Activated naive CD4-positive, alpha-beta T cell treated with anti-CD3 and anti-CD28 coated beads, Interleukin-2, amount 50 U/mL, for 16 hours (primary cell): ENCODE measurements at regions not wholly inside any gene's neighbourhood (a gene's known extent, or its start where the extent isn't known, plus 50 kb on each side); places are given as distances from the start of the nearest gene placed in this dataset.

Experiments used
- DNase-seq: peaks from one replicate; pipeline ENCODE4 v3.0.0-alpha.2; 2020

DNA sequence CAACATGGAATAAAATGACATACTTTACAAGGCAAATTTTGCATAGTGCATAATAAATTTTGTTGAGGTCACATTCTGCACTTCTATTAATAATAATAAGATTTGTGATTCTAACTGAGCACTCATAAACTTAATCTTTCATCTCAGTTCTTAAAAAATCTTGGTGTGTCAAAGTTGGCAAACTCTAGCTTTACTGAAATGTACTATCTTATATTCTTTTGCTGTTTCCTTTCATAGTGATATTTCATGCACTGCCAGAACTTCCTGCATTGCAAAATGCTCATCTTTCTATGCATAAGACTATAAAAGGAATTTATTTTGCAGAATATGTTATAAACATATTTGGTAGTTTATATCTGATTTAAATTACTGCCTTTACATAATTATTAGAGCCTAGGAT lies 797.6 kb downstream of the ADGRL2 start:
- no peak for DNase-seq

DNA sequence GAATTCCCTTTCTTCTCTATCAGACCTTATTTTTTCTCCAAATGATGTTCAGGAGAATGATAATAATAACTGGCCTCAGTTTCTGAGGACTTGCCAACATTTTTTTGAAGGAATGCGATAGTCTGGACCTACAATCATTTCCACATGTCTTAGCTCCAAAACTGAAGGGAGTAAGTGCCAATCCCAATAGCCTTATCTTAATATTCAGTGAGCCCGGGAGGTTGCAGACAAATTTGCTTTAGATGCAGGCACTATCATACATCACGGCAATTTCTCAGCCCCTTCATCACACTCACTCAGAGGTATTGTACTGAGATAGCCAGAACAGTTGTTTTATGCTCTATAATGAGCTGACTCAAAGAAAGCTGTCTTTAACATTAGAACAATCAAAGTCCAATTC lies 796.9 kb downstream of the ADGRL2 start:
- no peak for DNase-seq

DNA sequence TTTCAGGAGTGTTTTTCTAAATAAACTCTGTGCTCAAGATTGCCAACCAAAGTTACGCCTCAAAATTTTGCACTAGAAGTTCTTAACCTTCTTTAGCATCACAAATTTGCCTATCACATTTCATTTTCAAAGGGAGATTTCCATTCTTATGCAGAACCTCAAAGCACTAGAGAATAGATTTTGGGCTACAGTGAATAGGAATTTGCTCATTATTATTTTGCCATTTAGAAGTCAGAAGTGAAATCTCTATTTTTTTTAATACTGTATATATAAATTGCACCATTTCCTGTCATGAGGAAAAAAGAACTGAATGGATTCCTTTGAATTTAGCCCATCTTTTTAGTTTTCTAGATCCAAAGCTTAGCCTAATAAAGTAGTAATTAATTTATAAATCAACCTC lies 796.4 kb downstream of the ADGRL2 start:
- DNase-seq, result no peak

DNA sequence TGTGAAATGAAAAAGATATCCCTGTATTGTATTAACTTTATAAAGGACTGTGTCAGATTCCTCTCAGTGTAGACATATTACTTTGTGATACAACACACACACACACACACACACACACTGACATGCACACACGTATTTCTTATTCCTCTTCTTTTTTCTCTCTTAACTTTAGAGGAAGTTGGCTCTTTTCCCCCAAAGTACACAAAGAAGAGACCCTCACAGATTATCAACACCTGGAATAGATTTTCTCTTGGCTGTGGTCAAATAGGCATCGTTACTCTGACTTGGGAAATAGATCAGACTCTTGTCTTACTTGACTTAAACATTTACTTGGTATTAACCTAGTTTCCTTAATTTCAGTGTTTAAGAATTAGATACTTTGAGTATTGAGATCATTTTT lies 792.8 kb downstream of the ADGRL2 start:
- DNase-seq, result no peak

DNA sequence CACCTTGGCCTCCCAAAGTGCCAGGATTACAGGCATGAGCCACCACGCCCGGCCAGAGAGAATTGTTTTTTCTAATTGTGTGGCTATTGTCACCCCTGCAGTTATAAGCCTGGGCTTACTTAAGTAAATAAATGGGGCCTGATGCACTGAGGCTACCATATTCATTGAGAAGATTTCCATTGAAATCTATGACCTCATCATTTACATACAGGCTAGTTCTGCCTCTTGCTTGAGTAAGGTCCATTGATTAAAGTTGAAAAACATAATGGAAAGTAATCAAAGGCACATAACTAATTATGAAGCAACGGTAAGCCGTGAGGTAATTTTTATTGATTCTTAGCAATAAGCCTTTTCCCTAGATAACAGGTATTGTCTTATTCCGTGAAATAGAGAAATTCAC lies 788.9 kb downstream of the ADGRL2 start:
- no peak for DNase-seq

DNA sequence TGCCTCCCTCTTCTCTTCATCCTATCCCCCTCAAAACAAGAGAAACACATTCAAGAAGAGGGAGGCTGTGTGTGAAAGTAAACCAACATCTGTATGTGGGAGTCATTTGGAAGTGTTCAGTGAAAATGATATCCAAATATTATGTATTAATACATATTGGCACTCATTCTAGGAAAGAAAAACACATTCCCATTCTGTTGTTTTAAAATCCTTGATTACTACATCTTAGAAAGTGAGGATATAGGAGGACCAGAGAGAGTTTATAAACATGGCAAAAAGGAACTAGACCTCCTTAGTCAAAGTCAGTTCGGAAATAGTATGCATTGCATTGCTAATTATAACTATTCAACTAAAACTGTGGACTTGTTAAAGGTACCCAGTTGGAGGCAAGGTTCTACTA lies 786.6 kb downstream of the ADGRL2 start:
- no peak for DNase-seq

DNA sequence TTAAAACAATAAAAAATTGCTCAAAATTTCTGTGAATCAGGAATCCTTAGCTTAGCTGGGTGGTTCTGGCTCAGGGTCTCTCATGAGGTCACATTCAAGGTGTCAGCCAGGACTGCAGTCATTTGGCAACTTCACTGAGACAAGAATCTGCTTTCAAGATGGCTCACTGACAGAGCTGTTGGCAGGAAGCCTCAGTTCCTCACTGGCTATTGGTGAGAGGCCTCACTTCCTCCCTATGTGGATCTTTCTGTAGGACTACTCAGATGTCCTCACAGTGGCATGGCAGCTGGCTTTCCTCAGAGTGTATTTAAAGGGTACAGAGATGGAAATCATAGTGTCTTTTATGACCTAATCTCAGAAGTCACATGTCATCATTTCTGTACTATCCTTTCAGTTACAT lies 785.7 kb downstream of the ADGRL2 start:
- DNase-seq, result no peak

DNA sequence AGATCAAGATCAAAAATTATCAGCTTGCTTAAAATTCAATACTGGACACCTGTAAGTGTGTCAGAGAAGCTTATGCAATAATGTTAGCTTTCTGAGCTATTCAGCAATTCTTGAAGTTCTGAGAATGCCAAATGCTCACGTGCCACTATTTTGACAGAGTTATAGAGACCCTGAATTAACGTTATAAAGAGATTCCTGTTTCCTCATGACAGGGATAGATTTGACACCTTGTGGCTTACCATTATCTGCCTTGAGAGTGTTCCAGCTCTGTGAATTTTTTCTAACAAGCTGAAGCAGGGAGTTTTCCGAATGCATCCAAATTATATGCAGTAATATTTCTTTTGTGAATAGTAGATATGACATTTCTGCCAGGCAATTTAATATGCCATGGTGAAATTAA lies 781.6 kb downstream of the ADGRL2 start:
- no peak for DNase-seq

DNA sequence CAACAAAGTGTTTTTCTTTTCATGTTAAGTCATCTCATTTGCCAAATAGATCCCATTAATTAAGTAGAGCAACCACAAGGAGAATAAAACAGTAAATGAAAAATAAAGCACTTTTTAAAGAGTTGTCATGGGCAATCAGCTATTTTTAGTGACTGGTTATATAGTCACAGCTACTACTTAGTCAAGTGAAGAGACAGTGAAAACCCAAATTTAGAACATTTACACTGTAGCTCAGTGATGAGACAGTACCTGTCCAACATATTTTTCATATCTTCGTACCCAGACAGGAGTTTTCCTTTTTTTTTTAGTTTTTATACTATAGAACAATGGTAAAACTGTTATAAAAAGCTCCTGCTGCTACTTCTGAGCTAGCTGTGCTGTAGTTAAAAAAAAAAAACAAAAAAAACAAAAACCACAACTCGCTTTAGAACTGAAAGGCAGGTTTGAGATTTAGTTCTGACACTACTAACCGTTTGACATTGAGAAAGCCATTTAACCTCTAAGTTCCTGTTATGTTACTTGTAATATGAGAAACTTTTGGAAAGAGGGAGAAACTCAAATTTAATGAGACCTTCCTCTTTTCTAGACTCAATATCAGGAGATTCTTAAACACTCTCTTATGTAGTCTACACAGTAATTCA lies 777.5 kb downstream of the ADGRL2 start:
- DNase-seq, result no peak

DNA sequence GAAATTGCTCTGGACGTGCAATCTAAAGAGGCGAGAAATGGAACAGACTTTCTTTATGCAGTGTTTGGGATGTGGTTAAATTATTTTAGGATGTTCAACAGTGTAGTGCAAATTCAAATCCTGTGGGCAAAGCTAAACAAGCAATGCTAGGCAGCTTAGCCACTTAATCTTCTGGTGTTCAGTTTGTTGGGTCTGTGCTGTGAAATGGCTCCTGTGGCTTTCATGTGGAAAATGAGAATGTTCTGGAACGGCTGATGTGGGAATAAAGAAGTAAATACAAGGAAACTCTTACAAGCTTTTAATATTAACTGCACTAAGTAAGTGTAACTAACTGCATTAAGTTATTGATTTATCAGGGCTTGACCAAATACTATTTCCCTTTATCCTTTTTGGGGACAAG lies 766.6 kb downstream of the ADGRL2 start:
- DNase-seq, result no peak

DNA sequence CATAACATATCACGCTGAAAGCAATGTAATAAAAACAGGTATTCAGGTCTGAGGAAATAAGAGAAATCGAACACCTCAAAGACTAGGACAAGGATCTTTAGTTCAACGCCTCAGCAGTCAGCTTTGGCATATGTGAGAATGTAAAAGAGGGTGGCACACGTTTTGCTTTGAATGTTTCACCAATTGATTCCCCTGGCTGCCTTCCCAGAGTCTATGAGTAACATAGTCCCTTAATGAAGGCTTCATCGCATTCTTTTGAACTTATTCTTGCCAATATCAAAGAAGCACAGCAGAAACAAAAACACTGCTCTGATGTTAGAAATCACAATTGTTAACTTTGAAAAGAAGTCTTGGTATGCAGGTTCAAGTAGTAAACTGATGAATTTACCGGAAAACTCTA lies 764.8 kb downstream of the ADGRL2 start:
- no peak for DNase-seq

DNA sequence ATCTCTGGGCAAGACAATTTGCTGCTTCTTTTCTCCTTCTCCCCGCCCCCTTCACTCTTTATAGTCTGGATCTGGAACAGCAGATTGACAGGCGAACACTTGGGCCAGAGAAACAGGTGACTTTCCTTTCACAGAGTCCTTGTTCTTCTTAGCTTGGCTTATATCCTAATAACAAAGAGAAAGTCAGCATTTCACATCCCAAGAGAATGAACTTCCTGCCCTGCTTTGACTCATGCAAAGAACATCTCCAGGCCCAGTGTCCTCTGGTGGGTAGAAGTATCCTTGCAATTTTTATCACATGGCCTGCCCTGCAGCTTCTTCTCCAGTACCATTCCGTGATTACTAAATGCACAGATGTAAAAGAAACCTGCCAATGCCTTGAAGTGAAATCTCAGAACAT lies 764.4 kb downstream of the ADGRL2 start:
- DNase-seq, result no peak

DNA sequence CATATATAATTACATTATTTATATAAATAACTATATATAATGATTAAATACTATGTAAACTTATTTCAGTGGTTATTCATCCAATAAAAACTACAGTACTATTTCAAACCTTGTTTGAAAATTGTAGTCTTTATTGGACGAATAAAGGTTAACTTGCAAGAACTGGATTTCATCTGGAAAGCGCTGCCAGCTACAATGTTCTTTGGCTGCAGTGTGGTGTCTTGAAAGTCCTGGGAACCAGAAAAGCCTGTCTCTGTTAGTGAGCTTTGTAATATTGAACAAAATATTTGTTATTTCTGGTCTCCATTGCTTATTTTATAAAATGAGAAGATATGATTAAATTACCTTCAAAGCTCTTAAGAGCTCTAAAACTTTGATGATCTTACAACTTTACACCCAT lies 763.6 kb downstream of the ADGRL2 start:
- no peak for DNase-seq

DNA sequence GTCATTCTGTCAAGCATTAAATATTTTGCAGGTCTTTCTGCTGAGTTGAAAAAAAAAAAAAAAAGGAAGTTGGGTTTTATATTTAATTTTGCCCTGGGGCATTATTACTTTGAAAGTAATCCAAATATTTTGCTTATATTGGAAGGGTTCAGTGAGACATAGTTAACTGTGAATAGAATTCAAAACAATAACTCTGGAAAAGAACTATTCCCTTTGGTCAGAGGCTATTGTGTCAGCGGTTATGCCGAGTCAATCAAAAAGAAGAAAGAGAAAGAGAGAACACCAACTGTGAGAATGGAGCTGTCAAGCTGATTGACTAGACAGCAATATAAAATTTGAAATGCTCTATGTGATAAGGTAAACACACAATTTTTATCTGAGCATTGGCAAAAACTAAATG lies 761.7 kb downstream of the ADGRL2 start:
- DNase-seq, result no peak

DNA sequence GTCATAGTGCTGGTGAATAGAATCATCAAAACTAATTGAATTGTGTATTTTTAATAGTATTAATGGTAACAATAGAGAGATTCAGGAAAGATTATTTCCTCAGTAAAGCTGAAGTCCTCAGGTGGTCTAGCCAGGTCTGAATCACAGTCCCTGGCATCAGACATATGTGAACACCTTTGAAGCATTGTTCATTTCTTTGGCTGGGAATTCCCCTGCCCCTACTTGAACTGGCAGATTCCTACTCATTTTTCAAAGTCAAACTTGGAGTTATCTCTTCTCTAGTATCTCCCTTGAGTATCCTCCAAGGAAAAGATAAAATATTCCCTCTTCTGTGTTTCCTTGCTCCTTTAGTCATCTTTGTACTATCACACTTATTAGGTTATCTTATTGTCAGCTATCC lies 759.8 kb downstream of the ADGRL2 start:
- DNase-seq, result no peak

DNA sequence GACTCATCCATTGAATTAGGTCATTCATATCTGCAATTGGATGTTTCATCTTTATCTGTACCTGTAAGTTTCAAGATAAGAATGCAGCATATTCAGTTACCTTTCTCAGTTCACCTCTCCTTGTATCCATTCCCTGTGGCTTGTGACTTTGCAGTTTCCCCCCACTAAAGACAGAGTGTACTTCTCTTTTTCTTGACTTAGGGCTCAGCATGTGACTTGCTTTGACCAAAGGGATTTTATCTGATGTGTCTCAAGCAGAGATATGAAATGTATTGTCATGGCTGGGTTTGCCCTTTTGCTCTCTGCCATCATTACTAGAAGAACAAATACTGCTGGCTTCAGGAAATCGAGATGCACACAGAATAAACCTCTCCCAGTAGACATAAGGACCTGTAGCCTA lies 754.8 kb downstream of the ADGRL2 start:
- DNase-seq, result no peak

DNA sequence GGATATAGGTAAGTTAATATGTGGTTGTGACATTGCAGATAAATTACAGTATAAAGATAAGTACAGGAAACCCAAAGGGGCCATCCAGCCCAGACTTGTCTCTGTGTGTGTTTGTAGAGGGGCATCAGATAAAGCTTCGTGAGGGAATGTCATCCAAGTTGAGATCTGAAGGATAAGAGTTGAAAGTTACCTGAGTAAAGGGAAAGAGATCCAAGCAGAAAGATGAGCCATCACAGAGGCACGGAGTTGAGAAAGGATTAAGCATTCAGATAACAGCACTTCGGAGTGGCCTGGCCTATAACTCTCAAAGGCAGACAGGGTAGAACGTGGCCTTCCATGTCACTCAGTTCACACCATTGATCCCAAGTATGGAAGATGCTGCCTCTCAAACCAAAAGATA lies 749.1 kb downstream of the ADGRL2 start:
- DNase-seq, result no peak

DNA sequence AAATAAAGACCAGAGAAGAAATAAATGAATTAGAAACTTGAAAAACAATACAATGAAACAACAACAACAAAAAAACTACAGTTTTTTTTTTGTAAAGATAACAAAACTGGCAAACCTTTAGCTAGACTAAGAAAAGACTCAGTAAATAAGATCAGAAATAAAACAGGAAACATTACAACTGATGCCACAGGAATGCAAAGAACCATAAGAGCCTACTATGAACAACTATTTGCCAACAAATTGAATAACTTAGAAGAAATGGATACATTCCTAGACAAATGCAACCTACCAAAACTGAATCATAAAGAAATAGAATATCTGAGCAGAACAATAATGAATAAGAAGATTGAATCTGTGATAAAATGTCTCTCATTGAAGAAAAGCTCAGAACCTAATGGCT lies 742.0 kb downstream of the ADGRL2 start:
- DNase-seq, result no peak

DNA sequence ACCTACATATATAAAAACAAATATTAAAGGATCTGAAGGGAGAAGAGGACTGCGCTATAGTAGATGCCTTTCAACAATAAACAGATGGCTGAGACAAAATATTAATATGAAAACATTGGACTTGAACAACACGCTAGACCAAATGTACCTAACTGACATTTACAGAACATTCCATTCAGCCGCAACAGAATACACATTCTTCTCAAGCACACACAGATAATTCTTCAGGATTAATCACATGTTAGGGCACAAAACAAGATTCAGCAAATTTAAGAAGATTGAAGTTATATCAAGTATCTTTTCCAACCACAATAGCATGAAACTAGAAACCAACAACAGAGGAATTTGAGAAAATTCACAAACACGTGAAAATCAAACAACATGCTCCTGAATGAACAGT lies 741.4 kb downstream of the ADGRL2 start:
- no peak for DNase-seq

DNA sequence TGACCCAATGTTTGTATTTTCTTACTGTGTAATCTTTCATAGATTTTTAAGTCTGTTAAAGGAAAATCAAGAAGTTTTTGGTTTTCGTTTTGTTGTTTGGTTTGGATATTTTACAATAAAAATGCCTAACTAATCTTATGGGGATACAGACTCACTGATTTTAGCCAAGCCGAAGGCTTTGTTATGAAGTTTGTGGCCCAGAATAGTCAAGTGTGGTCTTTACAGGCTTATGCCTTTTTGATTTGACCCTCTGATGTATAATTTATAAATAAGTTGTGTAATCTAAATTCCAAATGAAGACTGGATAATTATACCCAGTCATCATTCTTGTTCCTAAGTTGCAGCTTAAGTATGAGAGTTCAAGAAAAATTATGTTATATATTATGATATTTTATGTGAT lies 739.3 kb downstream of the ADGRL2 start:
- no peak for DNase-seq

DNA sequence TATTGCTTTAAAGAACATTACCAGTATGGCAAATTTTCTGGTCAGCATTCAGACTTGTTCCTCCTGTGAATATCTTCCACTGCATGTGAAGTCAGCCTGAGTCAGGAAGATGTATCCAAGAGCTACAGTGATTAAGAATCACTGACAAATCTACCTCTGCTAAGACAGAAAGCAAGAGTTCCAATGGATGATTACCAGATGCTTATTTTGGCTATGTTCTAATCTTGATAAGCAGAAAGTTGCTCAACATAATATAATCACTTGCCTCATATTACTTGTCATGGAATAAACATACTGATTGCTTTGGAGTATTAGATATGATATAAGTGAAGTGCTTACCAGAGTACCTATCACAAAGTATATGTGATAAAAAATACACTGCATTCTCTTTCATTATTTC lies 738.1 kb downstream of the ADGRL2 start:
- no peak for DNase-seq

DNA sequence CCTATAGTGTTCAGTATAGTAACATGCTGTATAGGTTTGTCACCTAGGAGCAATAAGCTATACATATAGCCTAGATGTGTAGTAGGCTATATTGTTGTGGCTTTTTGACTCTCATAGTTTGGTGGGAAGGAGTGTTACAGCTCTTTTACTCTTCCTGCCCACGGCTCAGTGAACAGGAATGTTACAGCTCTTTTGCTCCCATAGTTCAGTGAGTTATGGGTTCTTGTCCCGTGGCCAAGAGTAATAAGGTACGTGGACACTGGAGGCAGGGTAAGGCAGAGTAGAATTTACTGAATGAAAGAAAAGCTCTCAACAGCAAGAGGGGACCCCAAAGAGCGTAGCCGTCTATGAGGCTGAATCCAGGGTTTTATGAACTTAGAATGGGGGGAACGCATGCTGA lies 734.3 kb downstream of the ADGRL2 start:
- DNase-seq, result no peak

DNA sequence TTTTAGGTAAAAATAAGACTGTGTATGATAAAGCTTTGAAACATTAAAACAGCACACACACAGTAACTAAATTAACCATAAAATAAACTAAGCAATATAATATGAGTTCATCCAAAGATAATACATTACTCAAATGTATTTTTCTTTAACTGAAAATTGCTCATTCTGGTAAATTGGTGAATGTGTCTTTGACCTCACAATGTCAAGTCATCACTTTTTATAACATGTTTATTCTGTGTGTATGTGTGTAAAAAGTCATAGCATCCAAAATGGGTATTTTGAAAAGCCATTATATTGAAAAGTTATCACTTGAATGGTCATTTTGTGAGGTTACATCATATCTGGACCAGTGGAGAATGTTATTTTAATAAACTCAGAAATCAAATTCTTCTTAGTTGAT lies 724.6 kb downstream of the ADGRL2 start:
- no peak for DNase-seq

DNA sequence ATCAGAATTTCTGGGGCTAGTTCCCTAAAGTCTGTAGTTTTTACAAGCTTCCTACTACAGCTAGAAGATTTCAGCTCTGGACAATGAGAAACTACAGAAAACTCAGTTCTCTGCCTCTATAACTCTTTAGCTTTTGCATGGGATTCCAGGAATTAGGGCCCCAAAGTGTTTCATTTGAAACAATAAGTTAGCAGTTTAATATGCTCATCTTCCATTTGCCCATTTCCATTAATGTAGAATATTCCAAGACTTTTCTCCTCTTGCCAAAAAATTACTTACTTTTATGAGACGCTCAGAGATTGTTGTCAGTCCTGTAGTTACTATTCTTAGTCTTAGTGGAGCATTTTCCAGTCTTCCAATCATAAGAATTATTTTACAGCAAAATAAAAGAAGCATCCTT lies 719.9 kb downstream of the ADGRL2 start:
- DNase-seq, result no peak

DNA sequence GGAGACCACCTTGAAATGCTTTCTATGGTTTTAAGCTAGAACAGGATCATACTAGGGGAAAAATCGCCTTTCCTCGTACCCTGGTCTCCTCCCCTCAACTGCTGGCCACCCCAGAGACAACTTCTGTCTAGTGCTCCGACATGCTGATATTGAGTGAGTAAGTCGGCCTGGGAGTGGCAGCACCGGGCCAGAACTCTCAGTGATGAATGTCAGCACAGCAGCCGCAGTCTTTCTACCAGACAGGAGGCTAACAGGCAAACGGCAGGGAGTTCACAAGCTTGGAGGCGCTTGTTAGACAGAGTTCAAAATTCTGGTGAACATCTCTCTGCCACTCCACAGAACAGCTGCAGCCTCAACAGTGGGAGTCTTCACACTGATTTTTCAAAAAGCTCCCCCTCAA lies 716.9 kb downstream of the ADGRL2 start:
- no peak for DNase-seq

DNA sequence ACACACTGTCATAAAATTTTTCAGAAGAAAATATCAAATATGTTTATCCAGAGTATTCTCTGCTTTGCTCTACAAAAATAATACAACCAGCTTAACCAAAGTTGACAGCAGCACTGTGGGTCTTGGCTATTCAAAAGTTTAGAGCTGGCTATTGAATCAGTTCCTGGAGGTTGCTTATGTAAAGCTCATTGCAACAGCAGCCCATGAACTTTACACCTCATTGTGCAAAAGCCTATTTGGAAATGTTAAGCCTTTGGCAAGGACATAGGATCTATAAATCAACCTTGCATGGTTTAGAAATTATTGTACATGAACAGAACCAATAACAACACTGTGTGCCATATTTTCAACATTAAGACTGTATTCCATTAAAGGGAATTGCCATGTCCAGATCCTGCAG lies 714.9 kb downstream of the ADGRL2 start:
- DNase-seq, result no peak
